HepG2 (cell line): ENCODE measurements at regions not wholly inside any gene's neighbourhood (a gene's known extent, or its start where the extent isn't known, plus 50 kb on each side); places are given as distances from the start of the nearest gene placed in this dataset.

Experiments
- ATAC-seq: fragments of 200-7000 bp; cut with Tn5 transposase; 3 replicates; pipeline ENCODE4 v1.9.1; 2020; ENCODE audit warnings: mild to moderate bottlenecking, moderate library complexity
- BruUV-seq: library from RNA; stranded (reverse); fragments of 400-500 nt; replicated peaks from 2 replicates; lab custom pipeline; 2021; lab: Mats Ljungman, UMichigan
- CTCF ChIA-PET: fragments of 300-600 bp; formaldehyde crosslinking; extraction: SDS; loops from one replicate; lab custom pipeline; 2021; ENCODE audit warnings: low total read pairs, inconsistent platforms, low intra/inter-chr PET ratio; lab: Yijun Ruan, JAX
- POLR2A ChIA-PET: fragments of 350-600 bp; sonication (Branson Sonifier 250); formaldehyde crosslinking; loops from one replicate; lab custom pipeline; 2020; ENCODE audit warnings: antibody characterized with exemption, inconsistent platforms; lab: Yijun Ruan, JAX
- DNase-seq: peaks from one replicate; pipeline ENCODE4 v3.0.0-alpha.2; 2015; ENCODE audit warnings: low spot score
- FAIRE-seq: peaks from 3 replicates; lab custom pipeline; 2011; peaks lifted over from hg19 to GRCh38; lab: Jason Lieb, UNC
- H2AFZ ChIP-seq: one replicate; pipeline ENCODE4 v1.6.1; 2011; ENCODE audit warnings: low read length, inconsistent platforms
- H3K27ac ChIP-seq: fragments of 300-600 bp; 3 replicates; pipeline ENCODE4 v1.8.0; 2011; ENCODE audit warnings: mixed run types, mild to moderate bottlenecking, mixed read lengths, low read length, inconsistent platforms; ENCODE audit not compliant: insufficient read depth; ENCODE audit errors: extremely low read length
- H3K27me3 ChIP-seq, 2 experiments: fragments of 200-600 bp in 1 of 2; 2 replicates in 1 of 2; 3 replicates in 1 of 2; pipeline versions ENCODE4 v1.6.0 to v1.8.0; 2011; ENCODE audit warnings: low read length in 2 of 2, mild to moderate bottlenecking in 2 of 2, moderate library complexity in 2 of 2, inconsistent platforms in 1 of 2; ENCODE audit not compliant: insufficient read depth in 2 of 2, control insufficient read depth in 1 of 2
- H3K36me3 ChIP-seq, 2 experiments: fragments of 200-600 bp in 1 of 2; replicated peaks in 1 of 2; 2 replicates in 1 of 2; 3 replicates in 1 of 2; pipeline versions ENCODE4 v1.5.1 to v1.8.0; 2011; ENCODE audit warnings: low read length in 2 of 2, inconsistent platforms in 1 of 2; ENCODE audit not compliant: insufficient read depth in 2 of 2, control insufficient read depth in 1 of 2
- H3K4me1 ChIP-seq: 2 replicates; pipeline ENCODE4 v1.5.1; 2012; ENCODE audit warnings: low read length, inconsistent platforms; ENCODE audit not compliant: insufficient read depth
- H3K4me2 ChIP-seq: 2 replicates; pipeline ENCODE4 v1.6.0; 2011; ENCODE audit warnings: low read depth, low read length, inconsistent platforms
- H3K4me3 ChIP-seq, 3 experiments: fragments of 200-600 bp in 1 of 3; sonication (generic), shearing (Covaris generic) in 1 of 3; replicated peaks in 1 of 3; 2 replicates each; pipeline ENCODE4 v1.5.1; 2011 to 2016; ENCODE audit warnings: low read length in 3 of 3, inconsistent platforms in 2 of 3, low read depth in 2 of 3, mild to moderate bottlenecking in 2 of 3, control low read depth in 1 of 3, mixed read lengths in 1 of 3; ENCODE audit not compliant: insufficient read depth in 1 of 3
- H3K79me2 ChIP-seq: one replicate; pipeline ENCODE4 v1.6.1; 2011; ENCODE audit warnings: low read length, inconsistent platforms; ENCODE audit not compliant: insufficient read depth
- H3K9ac ChIP-seq: 2 replicates; pipeline ENCODE4 v1.6.0; 2011; ENCODE audit warnings: mild to moderate bottlenecking, low read depth, low read length, inconsistent platforms; ENCODE audit not compliant: insufficient read depth
- H3K9me3 ChIP-seq: 2 replicates; pipeline ENCODE4 v1.5.1; 2012; ENCODE audit warnings: mild to moderate bottlenecking, low read length
- H4K20me1 ChIP-seq: 2 replicates; pipeline ENCODE4 v1.6.0; 2011; ENCODE audit warnings: inconsistent platforms, mild to moderate bottlenecking, low read length, moderate library complexity; ENCODE audit not compliant: insufficient read depth
- ARID5B ChIP-seq: IDR thresholded peaks from 2 replicates; pipeline ENCODE4 v1.4.0; 2020; ENCODE audit warnings: mild to moderate bottlenecking, missing genetic modification reagents
- GFI1 ChIP-seq: sonication (generic); formaldehyde crosslinking; IDR thresholded peaks from 2 replicates; pipeline ENCODE4 v1.5.0; 2020; ENCODE audit warnings: missing genetic modification reagents, mild to moderate bottlenecking, borderline replicate concordance
- KAT7 ChIP-seq: IDR thresholded peaks from 2 replicates; pipeline ENCODE4 v1.6.1; 2018; ENCODE audit warnings: borderline replicate concordance, missing compliant biosample characterization
- ONECUT2 ChIP-seq: sonication (generic); formaldehyde crosslinking; IDR thresholded peaks from 2 replicates; pipeline ENCODE4 v1.4.0; 2020; ENCODE audit warnings: missing genetic modification reagents
- SNAPC4 ChIP-seq: sonication (generic); formaldehyde crosslinking; IDR thresholded peaks from 2 replicates; pipeline ENCODE4 v1.4.0; 2020; ENCODE audit warnings: mild to moderate bottlenecking, missing genetic modification reagents
- ZNF407 ChIP-seq: sonication (generic); formaldehyde crosslinking; IDR thresholded peaks from one replicate; pipeline ENCODE4 v1.5.1; 2020; ENCODE audit warnings: mild to moderate bottlenecking, missing genetic modification reagents; ENCODE audit errors: not compliant biosample characterization
- WGBS: methylation state at CpG from one replicate; pipeline ENCODE4 v1.1.6; 2017; ENCODE audit warnings: low lambda C conversion rate; 5-methylcytosine and 5-hydroxymethylcytosine counted together
- in situ Hi-C: cut with HindIII; loops from 2 replicates; pipeline ENCODE4 v1.10.0; 2017; ENCODE audit warnings: low pct_unique_long_range_greater_than_20kb; ENCODE audit not compliant: extremely low pct_ligation_motif_present
- intact Hi-C: fragments of 100-400 bp; cut with micrococcal nuclease; formaldehyde crosslinking; loops from one replicate; pipeline ENCODE4 v1.10.0; 2022; ENCODE audit not compliant: unreplicated experiment

GRCh38 chr5:118578093-118578492 lies 410.3 kb downstream of the DTWD2 start:
- Histone ChIP-seq H3K9ac (no peak overlapping the region), H3K27me3 (no peaks in the 10 kb centered on the region), H3K4me2 (no peak overlapping the region), H4K20me1 (no peaks in the 10 kb centered on the region), H2AFZ (no peak overlapping the region), H3K27ac (no peak overlapping the region), H3K9me3 (no peaks in the 10 kb centered on the region), H3K79me2 (no peaks in the 10 kb centered on the region), H3K36me3 (no peaks in the 10 kb centered on the region), H3K4me3 (no peak overlapping the region), H3K4me1 (no peaks in the 10 kb centered on the region)
- ChIA-PET POLR2A (no interaction called here), CTCF (no interaction called here)
- intact Hi-C loops (no loop called here), in situ Hi-C loops (no loop called here)
- ATAC-seq (no peak), DNase-seq (no peak), FAIRE-seq (no peak)
- WGBS: 4% methylated on average over 3 of the region's 3 CpGs
- no TSS peak for BruUV-seq
- TF ChIP-seq KAT7 (CRISPR knock-in tag): no peak
- TF ChIP-seq ZNF407: no peak
- TF ChIP-seq ONECUT2 (CRISPR knock-in tag): no peak
- TF ChIP-seq GFI1: no peak
- no peak for TF ChIP-seq ARID5B (CRISPR knock-in tag)
- no peak for TF ChIP-seq SNAPC4
